ENCODE measurements at regions not wholly inside any gene's neighbourhood (a gene's known extent, or its start where the extent isn't known, plus 50 kb on each side); places are given as distances from the start of the nearest gene placed in this dataset.
A peak's percentile ranks its signal among the peaks of the same experiment; 100 is the strongest.
"Not testable (repeated sequence)": the region's sequence is repeated elsewhere in the genome, so short reads cannot be mapped to it uniquely, and the experiment has no call there.

DNA sequence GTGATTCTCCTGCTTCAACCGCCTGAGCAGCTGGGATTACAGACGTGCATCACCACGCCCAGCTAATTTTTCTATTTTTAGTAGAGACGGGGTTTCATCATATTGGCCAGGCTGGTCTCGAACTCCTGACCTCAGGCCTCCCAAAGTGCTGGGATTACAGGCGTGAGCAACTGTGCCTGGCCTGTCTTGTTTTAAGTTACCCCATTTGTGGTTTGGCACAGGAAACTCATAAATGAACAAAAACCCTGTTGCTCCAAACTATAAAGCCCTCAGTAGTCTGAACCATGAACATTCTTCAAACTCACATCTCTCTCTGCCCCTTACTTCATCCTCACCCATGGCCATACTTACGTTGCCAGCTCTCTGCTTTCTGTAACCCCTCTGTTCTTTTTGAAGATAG lies 61.7 kb downstream of the RHOU start:
- not testable (repeated sequence) for DNase-seq (ENCODE audit: insufficient read length, low spot score)
- FAIRE-seq = peak; percentile 54

- FAIRE-seq (no peak), DNase-seq (ENCODE audit: insufficient read length, low spot score) (no peak)
These were observed 62.8 kb downstream of the RHOU start for GRCh38 chr1:228798035-228798434.

- DNase-seq (ENCODE audit: insufficient read length, low spot score) (no peak), FAIRE-seq (no peak)
These were observed 63.3 kb downstream of the RHOU start for GRCh38 chr1:228798548-228798947.

- DNase-seq (ENCODE audit: insufficient read length, low spot score) = no peak
These were observed 64.6 kb downstream of the RHOU start for GRCh38 chr1:228799924-228800323.

GRCh38 chr1:228801068-228801467 lies 65.8 kb downstream of the RHOU start:
- DNase-seq (ENCODE audit: insufficient read length, low spot score) = no peak
- no peak for FAIRE-seq

More at GRCh38 chr1:228799924-228800323, 64.6 kb downstream of the RHOU start:
- peak; percentile 8 for FAIRE-seq

DNA sequence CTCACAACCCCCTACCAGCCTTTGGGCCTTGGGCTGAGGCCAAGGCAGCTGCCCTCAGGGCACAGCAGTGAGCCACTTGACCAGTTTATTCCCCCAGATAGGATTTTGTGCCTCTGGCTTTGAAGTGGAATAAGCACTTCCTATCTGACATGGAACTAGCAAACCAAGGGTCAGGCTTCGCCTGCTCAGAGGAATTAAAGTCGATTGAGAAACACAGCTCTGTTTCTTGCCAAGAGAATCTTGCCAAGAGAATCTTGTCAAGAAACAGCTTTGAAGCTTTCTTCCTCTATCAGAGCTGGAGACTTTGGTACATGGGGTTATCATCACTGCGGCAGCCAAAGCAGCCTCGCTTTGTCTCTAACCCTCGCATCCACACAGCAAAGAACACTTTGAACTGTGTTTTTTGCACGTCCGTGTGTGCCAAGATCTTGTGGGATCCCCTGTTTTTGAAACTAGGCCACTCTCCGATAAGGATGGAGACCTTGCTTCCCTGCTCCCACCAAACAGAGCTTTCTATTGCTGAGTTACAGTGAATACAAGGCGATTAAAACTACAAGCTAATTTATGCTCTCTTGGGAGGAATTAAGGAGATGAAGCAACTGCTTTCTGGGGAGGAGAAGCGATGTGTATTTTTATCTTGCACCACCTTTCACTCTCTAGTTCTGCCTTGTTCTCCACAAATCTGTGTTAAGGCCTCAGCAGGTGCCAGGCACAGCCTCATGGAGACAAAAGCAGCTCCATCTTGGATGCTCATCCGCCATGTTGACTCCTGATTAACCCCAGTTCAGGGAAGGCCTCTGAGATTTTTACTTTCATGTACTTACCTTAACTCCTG lies 67.3 kb downstream of the RHOU start:
- DNase-seq (ENCODE audit: insufficient read length, low spot score) (no peak), FAIRE-seq (no peak)

DNA sequence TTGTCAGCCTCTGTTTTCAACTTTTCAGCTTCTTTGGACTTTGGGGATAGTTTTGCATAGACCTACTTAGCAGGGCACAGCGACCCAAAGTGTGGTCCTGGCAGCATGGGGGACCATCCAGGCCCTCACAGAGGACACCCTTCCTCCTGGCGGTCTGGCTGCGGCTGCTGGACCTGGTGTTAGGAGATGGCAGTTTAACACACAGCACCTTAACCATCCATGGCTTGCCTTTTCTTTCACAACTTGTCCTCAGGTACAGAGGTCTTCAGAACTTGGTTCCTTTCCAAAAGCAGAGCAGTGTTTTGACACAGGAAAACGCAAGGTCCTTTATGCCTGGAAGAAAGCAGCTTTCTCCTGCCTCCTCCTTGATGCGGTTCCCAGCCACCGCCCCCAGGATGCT lies 68.1 kb downstream of the RHOU start:
- FAIRE-seq (no peak), DNase-seq (ENCODE audit: insufficient read length, low spot score) (no peak)

DNA sequence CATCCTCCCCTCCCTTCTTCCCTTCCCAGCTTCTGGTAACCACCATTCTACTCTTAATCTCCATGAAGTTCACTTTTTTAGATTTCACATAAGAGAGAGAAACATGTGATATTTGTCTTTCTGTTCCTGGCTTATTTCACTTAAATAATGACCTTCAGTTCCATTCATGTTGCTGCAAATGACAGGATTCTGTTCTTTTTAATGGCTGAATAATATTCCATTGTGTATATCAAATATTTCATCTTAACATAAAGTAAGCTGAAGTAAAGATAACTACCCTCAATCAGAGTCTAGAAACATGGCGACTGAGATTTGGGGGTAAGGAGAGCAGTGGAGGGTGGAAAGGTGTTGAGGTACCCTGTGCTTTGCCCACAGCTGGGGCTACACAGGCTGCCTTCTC lies 68.9 kb downstream of the RHOU start:
- FAIRE-seq (no peak), DNase-seq (ENCODE audit: insufficient read length, low spot score) (no peak)

DNA sequence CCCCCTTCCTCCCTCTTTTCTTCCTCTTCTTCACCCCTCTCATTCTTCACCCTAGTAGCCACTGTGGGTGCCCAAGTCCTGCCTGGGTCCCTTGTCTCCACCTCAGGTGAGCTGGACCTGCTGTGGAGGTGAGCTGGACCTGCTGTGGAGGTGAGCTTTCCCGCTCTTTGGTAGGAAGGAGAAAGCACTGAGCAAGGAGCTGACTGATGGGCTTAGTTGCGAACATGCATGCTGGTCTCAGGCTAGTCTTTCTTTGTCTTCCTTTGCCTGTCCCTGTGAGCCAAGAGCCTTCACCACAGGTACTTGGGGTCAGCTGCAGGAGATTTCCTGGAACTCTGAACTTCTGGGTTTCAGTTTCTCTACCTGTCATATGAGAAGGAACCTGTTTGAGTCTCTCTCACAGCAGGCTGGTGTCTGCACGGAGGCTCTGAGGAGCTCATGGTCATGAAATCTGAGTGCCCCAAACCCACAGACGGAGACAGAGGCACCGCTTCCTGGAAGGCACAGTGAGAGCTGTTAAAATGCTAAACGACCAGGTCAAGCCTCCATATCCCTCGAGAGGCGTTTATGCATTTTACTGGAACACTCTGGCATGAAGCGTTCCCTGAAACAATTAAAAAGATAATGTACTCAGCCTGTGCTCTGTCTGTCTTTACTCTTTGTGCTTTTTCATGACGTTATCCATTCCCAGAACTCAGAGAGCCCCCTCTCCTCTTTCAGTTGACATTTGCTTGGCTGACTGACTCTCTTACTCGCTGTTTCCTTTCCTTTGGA lies 69.5 kb downstream of the RHOU start:
- peak; percentile 87 for FAIRE-seq

DNA sequence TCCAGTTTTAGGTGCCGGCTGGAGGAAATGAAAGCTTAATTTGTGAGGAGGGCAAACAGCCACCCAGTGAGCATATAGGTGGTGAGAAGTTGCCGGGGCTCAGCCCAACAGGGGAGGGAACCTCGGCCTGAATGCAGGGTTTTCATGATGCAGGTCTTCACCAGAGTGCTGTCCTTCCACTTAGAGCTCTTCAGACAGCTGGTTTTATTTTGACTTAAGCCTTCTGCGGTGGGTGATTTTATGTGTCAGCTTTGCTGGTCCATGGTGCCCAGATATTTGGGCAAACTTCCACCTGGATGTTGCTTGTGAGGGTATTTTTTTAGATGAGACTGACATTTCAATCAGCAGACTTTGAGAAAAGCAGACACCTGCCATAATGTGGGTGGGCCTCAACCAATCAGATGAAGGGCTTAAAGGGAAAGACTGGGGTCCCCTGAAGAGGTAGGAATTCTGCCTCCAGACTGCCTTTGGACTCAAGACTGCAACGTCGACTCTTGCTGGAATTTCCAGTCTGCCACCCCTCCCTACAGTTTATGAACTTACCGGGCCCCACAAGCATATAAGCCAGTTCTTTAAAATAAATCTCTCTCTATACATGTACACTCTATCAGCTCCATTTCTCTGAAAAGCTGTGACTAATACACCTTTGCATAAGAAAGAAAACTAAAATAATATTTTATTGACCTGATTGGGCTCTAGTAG lies 72.8 kb downstream of the RHOU start:
- FAIRE-seq = peak; percentile 49
- no peak for DNase-seq (ENCODE audit: insufficient read length, low spot score)

More for the DNA sequence above, 69.5 kb downstream of the RHOU start:
- peak; percentile 14 for DNase-seq (ENCODE audit: insufficient read length, low spot score)

DNA sequence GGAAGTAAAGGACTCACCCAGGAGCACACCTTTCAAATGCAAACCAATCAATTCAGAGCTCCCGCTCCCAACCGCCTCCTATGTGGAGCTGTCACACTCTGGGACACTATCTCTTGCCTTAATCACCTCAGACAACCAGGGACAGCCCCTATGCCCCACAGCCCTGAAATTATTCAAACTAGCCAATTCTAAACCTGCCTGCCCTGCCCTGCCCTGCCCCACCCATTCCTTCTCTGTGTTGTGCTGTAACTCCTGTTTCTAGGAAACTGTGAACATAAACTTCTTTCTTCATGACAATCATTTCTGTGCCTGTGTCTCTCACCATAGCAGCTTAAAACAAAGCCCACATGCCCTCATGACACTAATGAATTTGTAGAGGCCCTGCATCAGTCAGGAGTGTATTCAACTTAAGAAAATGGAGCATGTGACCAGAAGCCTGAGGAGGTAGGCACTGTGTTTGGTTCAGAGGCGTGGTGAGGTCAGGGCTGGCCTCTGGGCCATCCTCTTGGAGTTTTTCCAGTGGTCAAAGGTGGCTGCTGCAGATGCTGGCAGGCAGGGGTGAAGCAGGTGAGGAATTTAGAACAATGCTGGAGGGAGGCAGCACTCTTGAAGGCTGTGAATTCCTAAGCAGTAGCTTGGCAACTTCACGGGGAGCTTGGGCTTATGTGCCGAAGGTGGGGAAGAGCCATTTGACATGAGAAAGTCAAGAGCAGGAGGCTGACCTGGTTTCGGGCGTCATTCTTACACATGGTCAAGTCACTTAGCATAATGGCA lies 74.5 kb downstream of the RHOU start:
- no peak for DNase-seq (ENCODE audit: insufficient read length, low spot score)
- FAIRE-seq = peak; percentile 49

GRCh38 chr1:228810395-228810758 lies 75.1 kb downstream of the RHOU start:
- FAIRE-seq (no peak), DNase-seq (ENCODE audit: insufficient read length, low spot score) (no peak)

DNA sequence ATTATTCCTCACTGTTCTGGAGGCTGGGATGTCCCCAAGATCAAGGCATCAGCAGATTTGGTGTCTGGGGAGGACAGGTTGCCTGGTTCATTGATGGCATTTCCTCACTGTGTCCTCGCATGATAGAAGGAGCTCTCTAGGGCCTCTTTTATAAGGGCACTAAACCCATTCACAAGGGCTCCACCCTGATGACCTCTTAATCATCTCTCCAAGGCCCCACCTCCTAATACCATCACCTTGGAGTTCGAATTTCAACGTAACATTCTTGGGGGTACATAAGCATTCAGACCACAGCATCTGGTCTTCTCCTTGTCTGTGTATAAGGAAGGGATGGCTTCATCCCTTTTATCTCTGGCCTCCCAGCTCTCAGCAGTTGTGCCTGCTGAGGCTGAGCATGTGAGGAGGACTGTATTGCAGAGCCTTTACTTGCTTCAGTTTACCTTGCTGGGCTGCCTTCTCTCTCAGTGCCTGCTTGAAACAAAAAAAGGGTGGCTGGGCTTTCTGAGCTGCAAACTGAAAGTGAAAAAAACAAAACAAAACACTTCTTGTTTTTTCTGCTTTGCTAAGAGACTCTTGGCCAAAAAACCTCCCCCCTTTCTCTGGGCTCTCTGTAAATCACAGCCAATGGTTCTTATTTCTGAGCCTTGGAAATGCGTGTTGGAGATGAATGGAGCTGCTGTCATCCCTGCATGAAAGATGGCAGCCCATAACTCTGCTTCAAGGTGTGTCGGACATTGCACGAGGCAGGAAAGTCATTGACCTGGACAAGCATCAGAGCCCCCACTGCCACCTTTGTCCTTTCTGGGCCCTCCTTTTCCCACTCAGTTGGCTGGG lies 75.8 kb downstream of the RHOU start:
- DNase-seq (ENCODE audit: insufficient read length, low spot score) (peak; percentile 24), FAIRE-seq (peak; percentile 95)

- no peak for DNase-seq (ENCODE audit: insufficient read length, low spot score)
- no peak for FAIRE-seq
These were observed 76.5 kb downstream of the RHOU start for GRCh38 chr1:228811712-228812305.

DNA sequence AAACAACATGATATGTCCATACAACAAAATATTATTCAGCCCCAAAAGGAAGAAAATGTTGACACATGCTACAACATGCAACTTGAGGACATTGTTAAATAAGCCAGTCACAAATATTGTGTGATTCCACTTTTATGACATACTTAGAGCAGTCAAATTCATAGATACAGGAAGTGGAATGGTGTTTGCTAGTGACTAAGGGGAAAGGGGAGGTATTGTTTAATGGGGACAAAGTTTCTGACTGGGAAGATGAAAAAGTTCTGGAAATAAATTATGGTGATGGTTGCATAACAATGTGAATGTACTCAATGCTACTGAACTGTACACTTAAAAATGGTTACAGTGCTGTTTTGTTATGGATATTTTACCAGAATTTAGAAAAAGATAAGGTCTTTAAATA lies 77.7 kb downstream of the RHOU start:
- DNase-seq (ENCODE audit: insufficient read length, low spot score) (no peak), FAIRE-seq (no peak)

GRCh38 chr1:228814176-228814575 lies 78.9 kb downstream of the RHOU start:
- FAIRE-seq = no peak

DNA sequence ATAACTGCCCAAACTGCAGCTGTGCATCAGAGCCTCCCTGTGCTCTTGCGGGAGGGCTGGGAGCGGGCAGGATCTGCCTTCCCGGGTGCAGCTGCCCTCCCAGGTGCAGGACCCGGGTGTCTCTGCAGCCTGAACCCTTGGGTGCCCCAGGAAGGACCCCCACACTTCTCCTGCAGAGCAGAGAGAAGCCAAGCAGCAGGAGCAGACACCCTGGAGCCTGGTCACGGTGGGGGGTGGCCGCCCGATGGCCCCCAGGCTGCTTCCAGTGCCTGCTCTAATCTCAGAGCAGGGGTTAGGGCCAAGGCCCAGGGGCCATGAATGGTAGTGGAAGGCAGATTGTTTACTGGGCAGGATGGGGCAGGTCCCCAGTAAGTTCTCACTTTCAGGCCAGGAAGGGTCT lies 83.0 kb downstream of the RHOU start:
- FAIRE-seq = no peak
- DNase-seq (ENCODE audit: insufficient read length, low spot score) = no peak

More at GRCh38 chr1:228814176-228814575, 78.9 kb downstream of the RHOU start:
- DNase-seq (ENCODE audit: insufficient read length, low spot score) = no peak

DNA sequence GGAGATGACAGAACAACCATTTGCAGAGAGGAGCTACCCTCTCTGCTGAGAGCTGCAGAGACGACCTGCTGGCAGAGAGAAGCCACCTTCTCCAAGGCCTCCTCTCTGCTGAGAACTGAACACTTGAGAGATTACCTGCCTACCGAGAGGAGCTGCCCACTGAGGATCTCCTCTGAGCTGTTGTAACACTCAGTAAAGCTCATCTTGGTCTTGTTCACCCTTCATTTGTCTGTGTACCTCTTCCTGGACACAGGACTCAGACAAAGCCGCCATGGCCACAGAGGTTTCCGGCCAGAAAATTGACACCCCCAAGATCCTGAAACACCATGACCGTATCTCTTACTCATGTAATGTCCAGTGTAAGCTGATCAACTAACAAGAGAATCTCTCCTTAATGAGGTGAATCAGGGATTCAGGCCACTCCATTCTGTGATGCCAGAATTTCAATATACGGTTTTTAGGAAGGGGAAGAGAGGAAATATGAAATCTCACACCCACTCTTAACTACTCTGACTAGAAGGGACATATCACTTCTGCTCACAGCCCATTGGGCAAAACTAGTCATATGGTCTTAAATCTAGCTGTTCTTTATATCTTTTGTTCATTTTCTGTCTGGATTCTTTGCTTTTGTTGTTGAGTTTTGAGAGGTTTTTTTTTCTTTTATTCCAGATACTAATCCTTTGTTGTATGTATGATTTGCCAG lies 83.8 kb downstream of the RHOU start:
- FAIRE-seq (no peak), DNase-seq (ENCODE audit: insufficient read length, low spot score) (no peak)

- DNase-seq (ENCODE audit: insufficient read length, low spot score) = no peak
- FAIRE-seq = no peak
These were observed 86.0 kb downstream of the RHOU start for GRCh38 chr1:228821252-228821651.

Measured in GM19239 (cell line).